ENCODE measurements at regions not wholly inside any gene's neighbourhood (a gene's known extent, or its start where the extent isn't known, plus 50 kb on each side); places are given as distances from the start of the nearest gene placed in this dataset.

- TF ChIP-seq CTCF (IDR thresholded peaks at IDR 0.05) (no peak), POLR2A (IDR thresholded peaks at IDR 0.05) (no peak)
These were observed 270.9 kb upstream of the TFPI start for GRCh38 chr2:187825108-187825507.
